Tibial artery (tissue), 4 donors: ENCODE measurements at regions not wholly inside any gene's neighbourhood (a gene's known extent, or its start where the extent isn't known, plus 50 kb on each side); places are given as distances from the start of the nearest gene placed in this dataset.

Source experiments
- DNase-seq, 2 donors: peaks; one replicate each; pipeline ENCODE4 v3.0.0-alpha.2; 2019
- H3K27ac ChIP-seq, 2 donors: fragments of 200-600 bp; sonication (generic) in 1 of 2; 1 replicate in 1 of 2; 2 replicates in 1 of 2; pipeline ENCODE4 v1.5.1; 2018 to 2019; ENCODE audit warnings: mild to moderate bottlenecking in 1 of 2
- H3K27me3 ChIP-seq, 2 donors: fragments of 200-600 bp; sonication (generic) in 1 of 2; one replicate each; pipeline versions ENCODE4 v1.5.1 to v1.6.0; 2016 to 2019
- H3K36me3 ChIP-seq, 3 donors: fragments of 200-600 bp; sonication (generic) in 2 of 3; one replicate each; pipeline ENCODE4 v1.5.1; 2016 to 2019; ENCODE audit warnings: mild to moderate bottlenecking in 2 of 3
- H3K4me1 ChIP-seq, 4 donors: fragments of 200-600 bp; sonication (generic) in 2 of 4; 1 replicate in 3 of 4; 2 replicates in 1 of 4; pipeline ENCODE4 v1.5.1; 2016 to 2019
- H3K4me3 ChIP-seq, 2 donors: fragments of 200-600 bp; sonication (generic) in 1 of 2; 1 replicate in 1 of 2; 2 replicates in 1 of 2; pipeline ENCODE4 v1.5.1; 2018 to 2019; ENCODE audit warnings: mild to moderate bottlenecking in 2 of 2
- H3K9me3 ChIP-seq, 3 donors: fragments of 200-600 bp; sonication (generic) in 1 of 3; one replicate each; pipeline ENCODE4 v1.5.1; 2016 to 2019
- intact Hi-C: fragments of 100-400 bp; cut with DNase I; formaldehyde crosslinking; loops from one replicate; pipeline ENCODE4 v1.15.0; 2023; ENCODE audit warnings: low total_unique reads
- TF ChIP-seq, protein P1 (sequence below), 2 experiments: fragments of 200-600 bp in 1 of 2; fragments of 450-650 bp in 1 of 2; IDR thresholded peaks; one replicate each; pipeline ENCODE4 v1.5.1; 2017 to 2019; ENCODE audit warnings: antibody characterized with exemption in 2 of 2, mild to moderate bottlenecking in 1 of 2, moderate library complexity in 1 of 2

DNA sequence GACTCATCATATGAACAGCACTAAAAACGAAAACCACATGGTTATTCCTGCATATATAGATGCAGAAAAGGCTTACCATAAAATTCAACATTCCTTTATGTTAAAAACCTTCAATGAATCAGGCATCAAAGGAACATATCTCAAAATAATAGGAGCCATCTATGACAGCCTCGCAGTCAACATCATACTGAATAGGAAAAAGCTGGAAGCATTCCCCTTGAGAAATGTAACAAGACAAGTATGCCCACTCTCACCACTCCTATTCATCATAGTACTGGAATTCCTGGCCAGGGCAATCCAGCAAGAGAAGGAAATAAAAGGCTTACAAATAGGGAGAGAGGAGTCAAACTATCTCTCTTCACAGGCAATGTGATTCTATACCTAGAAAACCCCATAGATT lies 179.6 kb upstream of the HTR2A start:
- Histone ChIP-seq H3K4me3 (no peak overlapping the region), H3K27ac (no peak overlapping the region), H3K36me3 (no peaks in the 10 kb centered on the region), H3K27me3 (no peaks in the 10 kb centered on the region), H3K9me3 (peaks cover 0 to 15% (median 0%) of the 10 kb centered on the region in 3 donors), H3K4me1 (peaks cover 0 to 11% (median 1%) of the 10 kb centered on the region in 4 donors)
- no peak for DNase-seq
- intact Hi-C loops, result no loop called here
- TF ChIP-seq, protein P1, sequence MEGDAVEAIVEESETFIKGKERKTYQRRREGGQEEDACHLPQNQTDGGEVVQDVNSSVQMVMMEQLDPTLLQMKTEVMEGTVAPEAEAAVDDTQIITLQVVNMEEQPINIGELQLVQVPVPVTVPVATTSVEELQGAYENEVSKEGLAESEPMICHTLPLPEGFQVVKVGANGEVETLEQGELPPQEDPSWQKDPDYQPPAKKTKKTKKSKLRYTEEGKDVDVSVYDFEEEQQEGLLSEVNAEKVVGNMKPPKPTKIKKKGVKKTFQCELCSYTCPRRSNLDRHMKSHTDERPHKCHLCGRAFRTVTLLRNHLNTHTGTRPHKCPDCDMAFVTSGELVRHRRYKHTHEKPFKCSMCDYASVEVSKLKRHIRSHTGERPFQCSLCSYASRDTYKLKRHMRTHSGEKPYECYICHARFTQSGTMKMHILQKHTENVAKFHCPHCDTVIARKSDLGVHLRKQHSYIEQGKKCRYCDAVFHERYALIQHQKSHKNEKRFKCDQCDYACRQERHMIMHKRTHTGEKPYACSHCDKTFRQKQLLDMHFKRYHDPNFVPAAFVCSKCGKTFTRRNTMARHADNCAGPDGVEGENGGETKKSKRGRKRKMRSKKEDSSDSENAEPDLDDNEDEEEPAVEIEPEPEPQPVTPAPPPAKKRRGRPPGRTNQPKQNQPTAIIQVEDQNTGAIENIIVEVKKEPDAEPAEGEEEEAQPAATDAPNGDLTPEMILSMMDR (IDR thresholded peaks at IDR 0.05), result no peak

DNA sequence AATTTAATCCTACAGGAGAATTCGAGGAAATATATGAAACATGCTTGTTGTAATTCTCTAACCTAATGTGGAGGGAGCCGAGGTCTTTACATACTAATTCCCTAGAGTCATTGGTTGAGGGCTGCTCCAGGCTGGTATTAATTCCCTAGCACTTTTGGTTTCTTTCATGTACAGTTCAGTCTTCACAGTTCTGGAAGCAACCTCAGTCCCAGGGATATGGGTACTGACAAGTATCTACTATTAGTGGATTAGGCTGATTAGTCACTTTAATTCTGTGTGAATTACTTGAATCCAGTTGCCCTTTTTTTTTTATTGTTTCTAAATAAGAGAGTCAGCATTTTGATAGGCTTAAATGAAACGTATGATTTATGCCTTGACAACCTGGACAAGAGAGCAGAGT lies 172.3 kb upstream of the HTR2A start:
- DNase-seq, result no peak
- TF ChIP-seq, protein P1 (IDR thresholded peaks at IDR 0.05), result no peak
- H3K9me3 ChIP-seq, result peaks cover 0 to 9% (median 0%) of the 10 kb centered on the region in 3 donors
- intact Hi-C loops, result no loop called here
- no peaks in the 10 kb centered on the region for H3K36me3 ChIP-seq
- H3K27me3 ChIP-seq, result no peaks in the 10 kb centered on the region
- no peak overlapping the region for H3K4me3 ChIP-seq
- H3K27ac ChIP-seq, result no peak overlapping the region
- no peaks in the 10 kb centered on the region for H3K4me1 ChIP-seq

DNA sequence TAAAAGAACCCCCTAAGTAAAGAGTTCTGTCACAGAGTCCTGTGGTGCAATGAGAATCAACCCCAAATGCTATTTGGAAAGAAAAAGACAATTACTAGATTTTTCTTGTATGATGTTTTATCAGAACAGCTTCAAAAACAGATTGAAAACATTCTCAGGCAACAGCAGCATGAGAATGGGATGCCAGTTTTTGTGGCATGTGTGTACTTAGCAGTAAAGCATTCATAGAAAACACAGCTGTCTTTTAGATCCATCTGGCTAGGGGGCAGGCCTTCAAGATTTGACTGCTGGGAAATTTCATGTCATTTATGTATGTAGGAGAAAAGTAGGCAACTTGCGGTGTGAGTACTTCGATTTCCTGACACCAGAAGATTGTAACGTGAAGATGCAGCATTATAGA lies 170.5 kb upstream of the HTR2A start:
- Histone ChIP-seq H3K27ac (no peak overlapping the region), H3K9me3 (peaks cover 0 to 10% (median 0%) of the 10 kb centered on the region in 3 donors), H3K4me3 (no peak overlapping the region), H3K27me3 (no peaks in the 10 kb centered on the region), H3K36me3 (no peaks in the 10 kb centered on the region), H3K4me1 (no peaks in the 10 kb centered on the region)
- intact Hi-C loops, result no loop called here
- no peak for DNase-seq
- TF ChIP-seq, protein P1 (IDR thresholded peaks at IDR 0.05), result no peak

DNA sequence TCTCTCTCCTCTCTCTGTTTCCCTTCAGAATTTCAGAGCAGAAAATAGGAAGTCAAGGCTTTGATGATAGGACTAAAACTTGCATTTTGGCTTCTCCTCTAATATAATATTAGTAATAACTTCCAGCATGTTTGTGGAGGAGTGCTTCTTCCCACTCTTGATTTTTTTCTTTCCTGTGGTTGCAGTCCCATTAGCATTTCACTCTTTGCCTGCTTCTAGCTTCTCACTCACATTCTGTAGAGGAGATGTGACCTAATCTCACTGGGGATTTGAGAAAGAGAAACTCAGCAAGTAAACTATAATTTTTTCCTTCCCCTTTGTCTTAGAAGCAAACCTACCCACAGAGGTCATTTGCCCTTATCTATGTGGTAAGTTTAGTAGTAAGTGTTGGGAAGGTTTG lies 169.4 kb upstream of the HTR2A start:
- TF ChIP-seq, protein P1 (IDR thresholded peaks at IDR 0.05), result no peak
- Histone ChIP-seq H3K27me3 (no peaks in the 10 kb centered on the region), H3K9me3 (peaks cover 0 to 18% (median 0%) of the 10 kb centered on the region in 3 donors), H3K36me3 (no peaks in the 10 kb centered on the region), H3K27ac (no peak overlapping the region), H3K4me1 (no peaks in the 10 kb centered on the region), H3K4me3 (no peak overlapping the region)
- no peak for DNase-seq
- intact Hi-C loops, result no loop called here

DNA sequence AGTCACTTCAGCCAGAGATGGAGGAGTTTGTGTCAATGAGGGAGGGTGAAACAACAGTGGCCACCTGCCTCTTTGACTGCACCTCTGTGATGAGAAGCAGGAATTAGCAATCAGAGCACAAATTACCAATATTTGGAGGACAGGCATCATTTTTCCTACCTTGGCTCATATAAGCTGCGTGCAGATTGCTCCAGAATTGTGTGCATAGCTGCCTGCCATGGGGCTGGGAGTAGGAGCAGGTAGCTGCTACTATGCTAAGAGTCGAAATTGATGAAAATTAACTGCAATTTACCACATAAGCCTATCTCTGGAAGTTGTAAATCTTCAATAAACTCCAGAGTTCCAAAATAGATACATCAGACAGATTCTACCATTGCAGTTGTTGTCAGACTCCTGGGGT lies 167.5 kb upstream of the HTR2A start:
- Histone ChIP-seq H3K27ac (no peak overlapping the region), H3K36me3 (no peaks in the 10 kb centered on the region), H3K4me3 (no peak overlapping the region), H3K4me1 (no peaks in the 10 kb centered on the region), H3K9me3 (peaks cover 0 to 20% (median 0%) of the 10 kb centered on the region in 3 donors), H3K27me3 (no peaks in the 10 kb centered on the region)
- intact Hi-C loops, result no loop called here
- TF ChIP-seq, protein P1 (IDR thresholded peaks at IDR 0.05), result no peak
- no peak for DNase-seq
